Kidney tubule cell (primary cell): ENCODE measurements at regions not wholly inside any gene's neighbourhood (a gene's known extent, or its start where the extent isn't known, plus 50 kb on each side); places are given as distances from the start of the nearest gene placed in this dataset.

ENCODE experiments used
- DNase-seq: peaks from one replicate; pipeline ENCODE4 v3.0.0-alpha.2; 2018; ENCODE audit warnings: low spot score

DNA sequence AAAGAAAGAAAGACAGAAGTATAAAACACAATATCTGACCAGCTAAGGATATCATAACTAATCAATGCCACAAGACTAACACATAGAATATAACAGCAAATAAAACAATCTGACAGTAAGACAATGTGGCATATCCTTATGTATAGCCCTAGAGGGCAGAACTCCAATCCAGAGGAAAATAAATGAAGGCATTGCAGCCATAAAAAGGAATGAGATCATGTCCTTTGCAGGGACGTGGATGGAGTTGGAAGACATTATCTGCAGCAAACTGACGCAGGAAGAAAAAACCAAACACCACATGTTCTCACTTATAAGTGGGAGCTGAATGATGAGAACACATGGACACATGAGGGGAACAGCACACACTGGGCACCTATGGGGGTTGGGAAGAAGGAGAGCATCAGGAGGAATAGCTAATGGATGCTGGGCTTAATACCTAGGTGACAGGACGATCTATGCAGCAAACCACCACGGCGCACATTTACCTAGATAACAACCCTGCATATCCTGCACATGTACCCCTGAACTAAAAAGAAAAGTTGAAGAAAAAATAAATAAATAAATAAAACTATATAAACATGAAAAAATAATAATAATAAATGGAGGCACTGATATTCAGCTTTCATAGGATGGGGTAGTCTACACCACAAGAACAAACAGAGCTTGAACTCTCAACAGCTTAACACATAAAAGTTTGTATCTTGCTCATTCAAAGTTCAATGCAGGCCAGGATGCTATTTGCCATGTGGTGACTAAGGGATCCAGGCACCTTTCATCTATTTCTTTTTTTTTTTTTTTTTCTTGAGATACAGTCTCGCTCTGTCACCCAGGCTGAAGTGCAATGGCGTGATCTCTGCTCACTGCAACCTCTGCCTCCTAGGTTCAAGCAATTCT is 66.1 kb upstream of the KAT6B start:
- no peak for DNase-seq

GRCh38 chr10:74763934-74764591 is 62.3 kb upstream of the KAT6B start:
- DNase-seq: no peak

- no peak for DNase-seq
These were observed 60.9 kb upstream of the KAT6B start for GRCh38 chr10:74765465-74765975.

- peak; percentile 10 for DNase-seq
These were observed 59.9 kb upstream of the KAT6B start for GRCh38 chr10:74766501-74766900.

DNA sequence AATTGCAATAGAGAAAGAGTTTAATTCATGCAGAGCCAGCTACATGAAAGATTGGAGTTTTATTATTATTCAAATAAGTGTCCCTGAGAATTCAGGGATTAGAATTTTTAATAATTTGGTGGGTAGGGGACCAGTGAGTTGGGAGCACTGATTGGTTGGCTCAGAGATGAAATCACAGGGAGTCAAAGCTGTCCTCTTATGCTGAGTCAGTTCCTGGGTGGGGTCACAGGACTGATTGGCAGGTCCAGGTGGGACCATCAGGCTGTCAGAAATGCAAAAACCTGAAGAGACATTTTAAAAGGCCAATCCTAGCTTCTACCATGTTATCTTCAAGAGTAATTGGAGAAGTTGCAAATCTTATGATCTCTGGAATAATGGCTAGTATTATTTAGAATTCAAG is 56.0 kb upstream of the KAT6B start:
- DNase-seq: no peak

GRCh38 chr10:74771054-74771453 is 55.3 kb upstream of the KAT6B start:
- DNase-seq: peak; percentile 9

DNA sequence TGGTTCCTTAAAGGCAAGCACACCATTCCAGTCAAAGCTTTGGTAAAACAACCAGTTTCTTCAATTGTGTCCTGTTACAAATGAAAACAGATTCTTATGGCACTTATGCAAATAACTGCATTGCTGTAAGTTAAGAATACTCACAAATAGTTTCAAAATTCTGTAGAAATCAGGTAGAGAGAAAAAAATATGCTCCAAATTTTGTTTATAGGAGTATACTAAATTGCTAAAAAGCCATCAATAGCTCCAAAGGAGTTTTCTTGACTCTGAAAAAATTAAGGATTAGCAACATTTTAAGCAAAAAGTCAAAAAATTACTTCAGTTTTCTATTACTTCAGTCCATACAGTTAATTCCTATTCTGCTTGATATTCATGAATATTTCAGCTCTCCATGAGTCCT is 51.3 kb upstream of the KAT6B start:
- no peak for DNase-seq
